Cardiac fibroblast (primary cell): ENCODE measurements at regions not wholly inside any gene's neighbourhood (a gene's known extent, or its start where the extent isn't known, plus 50 kb on each side); places are given as distances from the start of the nearest gene placed in this dataset.

ENCODE experiments used
- DNase-seq, 2 donors: peaks; one replicate each; pipeline versions ENCODE4 v3.0.0 to v3.0.0-alpha.2; 2010; ENCODE audit warnings: low read depth in 2 of 2
- H3K4me3 ChIP-seq, 2 donors: replicated peaks in 1 of 2; 1 replicate in 1 of 2; 2 replicates in 1 of 2; pipeline ENCODE4 v1.5.1; 2011; ENCODE audit warnings: low read depth in 2 of 2, low read length in 2 of 2, mild to moderate bottlenecking in 2 of 2, moderate library complexity in 1 of 2
- CTCF ChIP-seq: IDR thresholded peaks from one replicate; pipeline ENCODE4 v1.5.1; 2011; ENCODE audit warnings: low read depth, mild to moderate bottlenecking, low read length, inconsistent platforms

- no peak for DNase-seq
- no peak for TF ChIP-seq CTCF
- H3K4me3 ChIP-seq: no peak overlapping the region
Measured at GRCh38 chr2:196224756-196225155, 53.4 kb upstream of the STK17B start.

- H3K4me3 ChIP-seq: no peak overlapping the region
- peak; percentile 37 to 76 for DNase-seq
- no peak for TF ChIP-seq CTCF
Measured at GRCh38 chr2:196225213-196225612, 53.8 kb upstream of the STK17B start.

GRCh38 chr2:196226058-196226706 lies 54.8 kb upstream of the STK17B start:
- TF ChIP-seq CTCF: no peak
- no peak for DNase-seq

GRCh38 chr2:196226707-196227065 lies 55.3 kb upstream of the STK17B start:
- H3K4me3 ChIP-seq: no peak overlapping the region
- TF ChIP-seq CTCF: no peak
- DNase-seq: no peak

More at GRCh38 chr2:196226058-196226706, 54.8 kb upstream of the STK17B start:
- H3K4me3 ChIP-seq: no peak overlapping the region

- DNase-seq: no peak
- no peak for TF ChIP-seq CTCF
- no peak overlapping the region for H3K4me3 ChIP-seq
Measured at GRCh38 chr2:196229013-196229412, 57.6 kb upstream of the STK17B start.

GRCh38 chr2:196230061-196230854 lies 58.9 kb upstream of the STK17B start:
- no peak overlapping the region for H3K4me3 ChIP-seq
- no peak for DNase-seq
- TF ChIP-seq CTCF: no peak
